ENCODE measurements at regions not wholly inside any gene's neighbourhood (a gene's known extent, or its start where the extent isn't known, plus 50 kb on each side); places are given as distances from the start of the nearest gene placed in this dataset.
"Not testable (repeated sequence)": the region's sequence is repeated elsewhere in the genome, so short reads cannot be mapped to it uniquely, and the experiment has no call there.

GRCh38 chr2:234168605-234169570, 118.4 kb downstream of the SPP2 start:
- H3F3A ChIP-seq (replicated peaks; ENCODE audit: low read depth); H4K20me1 ChIP-seq (replicated peaks; ENCODE audit: insufficient read depth); H3K9me2 ChIP-seq (ENCODE audit: insufficient read depth); H3K79me2 ChIP-seq (replicated peaks; ENCODE audit: insufficient read depth); H3K4me3 Mint-ChIP-seq; H3K36me3 Mint-ChIP-seq (ENCODE audit: low read depth); H3K4me3 ChIP-seq; H3K27ac ChIP-seq (ENCODE audit: low read depth); H3K27me3 Mint-ChIP-seq (ENCODE audit: insufficient read depth, low read depth, poor library complexity); H3K27ac Mint-ChIP-seq; H3K4me2 ChIP-seq; H3K27me3 ChIP-seq (ENCODE audit: insufficient read depth); DNase-seq (ENCODE audit: low spot score); H3K9me3 Mint-ChIP-seq; H3K36me3 ChIP-seq (ENCODE audit: insufficient read depth): not testable (repeated sequence)
- ATAC-seq: peak; percentile 29; the same call in 1 of the 3 replicates
- H3K4me1 Mint-ChIP-seq: peaks cover 27% of the 10 kb centered on the region
- Histone ChIP-seq H3K4me1 (ENCODE audit: insufficient read depth) (peaks cover 18% of the 10 kb centered on the region), H2AFZ (peak overlapping the region; percentile 72)

- H2AFZ ChIP-seq: no peak overlapping the region
- DNase-seq (ENCODE audit: low spot score) (no peak), ATAC-seq (no peak)
- H3F3A ChIP-seq (replicated peaks; ENCODE audit: low read depth): no peaks in the 10 kb centered on the region
- H3K4me1 Mint-ChIP-seq: peaks cover 30% of the 10 kb centered on the region
- no peaks in the 10 kb centered on the region for H3K79me2 ChIP-seq (replicated peaks; ENCODE audit: insufficient read depth)
- no peak overlapping the region for H3K4me3 Mint-ChIP-seq
- no peak overlapping the region for H3K4me3 ChIP-seq
- peaks cover 4% of the 10 kb centered on the region for H3K27me3 Mint-ChIP-seq (ENCODE audit: insufficient read depth, low read depth, poor library complexity)
- 0 out of 2 replicates have a peak, but pooled peaks cover 3% of the 10 kb centered on the region for H3K9me2 ChIP-seq (ENCODE audit: insufficient read depth)
- peaks cover 18% of the 10 kb centered on the region for H3K4me1 ChIP-seq (ENCODE audit: insufficient read depth)
- H3K27ac Mint-ChIP-seq: no peak overlapping the region
- no peak for TF ChIP-seq CREB1 (CRISPR knock-in tag; IDR thresholded peaks at IDR 0.05; ENCODE audit: low read depth)
- TF ChIP-seq STAT1 (IDR thresholded peaks at IDR 0.05; ENCODE audit: unreplicated experiment): no peak
- TF ChIP-seq CTCF (conservative IDR thresholded peaks at IDR 0.05; ENCODE audit: low read depth in 2 of 2): no peak
- no peak for TF ChIP-seq JUNB (IDR thresholded peaks at IDR 0.05; ENCODE audit: unreplicated experiment)
- no peak for TF ChIP-seq REST (IDR thresholded peaks at IDR 0.05; ENCODE audit: unreplicated experiment)
- TF ChIP-seq ZNF331 (CRISPR knock-in tag; IDR thresholded peaks at IDR 0.05; ENCODE audit: low read depth): no peak
- H4K20me1 ChIP-seq (replicated peaks; ENCODE audit: insufficient read depth): no peaks in the 10 kb centered on the region
- H3K36me3 ChIP-seq (ENCODE audit: insufficient read depth): no peaks in the 10 kb centered on the region
- H3K4me2 ChIP-seq: no peak overlapping the region
- H3K27me3 ChIP-seq (ENCODE audit: insufficient read depth): no peaks in the 10 kb centered on the region
- H3K36me3 Mint-ChIP-seq (ENCODE audit: low read depth): no peaks in the 10 kb centered on the region
- H3K9me3 Mint-ChIP-seq: no peaks in the 10 kb centered on the region
- H3K27ac ChIP-seq (ENCODE audit: low read depth): no peak overlapping the region
Measured at GRCh38 chr2:234166531-234166930, 116.0 kb downstream of the SPP2 start.
